DMS 273 treated with DMSO at 0.1 percent for 48 hours (cell line): ENCODE measurements at regions not wholly inside any gene's neighbourhood (a gene's known extent, or its start where the extent isn't known, plus 50 kb on each side); places are given as distances from the start of the nearest gene placed in this dataset.

Source experiments
- DNase-seq: peaks from one replicate; lab custom pipeline; 2025; lab: John Stamatoyannopoulos, UW

- DNase-seq: no peak
Measured at GRCh38 chr13:81791641-81792040, 1450.7 kb upstream of the SPRY2 start.

- DNase-seq: no peak
Measured at GRCh38 chr13:81781471-81781870, 1440.5 kb upstream of the SPRY2 start.

- no peak for DNase-seq
Measured at GRCh38 chr13:81779876-81780275, 1439.0 kb upstream of the SPRY2 start.

- DNase-seq: no peak
Measured at GRCh38 chr13:81778350-81778749, 1437.4 kb upstream of the SPRY2 start.

GRCh38 chr13:81773263-81773662, 1432.3 kb upstream of the SPRY2 start:
- no peak for DNase-seq

- no peak for DNase-seq
Measured at GRCh38 chr13:81771951-81772350, 1431.0 kb upstream of the SPRY2 start.

GRCh38 chr13:81770868-81771505, 1430.1 kb upstream of the SPRY2 start:
- no peak for DNase-seq

GRCh38 chr13:81762449-81762848, 1421.5 kb upstream of the SPRY2 start:
- DNase-seq: no peak

- no peak for DNase-seq
Measured at GRCh38 chr13:81760316-81760715, 1419.4 kb upstream of the SPRY2 start.

- no peak for DNase-seq
Measured at GRCh38 chr13:81757348-81757970, 1416.5 kb upstream of the SPRY2 start.

GRCh38 chr13:81745391-81745790, 1404.5 kb upstream of the SPRY2 start:
- no peak for DNase-seq

- DNase-seq: no peak
Measured at GRCh38 chr13:81738364-81738763, 1397.4 kb upstream of the SPRY2 start.

- no peak for DNase-seq
Measured at GRCh38 chr13:81726037-81726726, 1385.3 kb upstream of the SPRY2 start.

GRCh38 chr13:81722456-81722855, 1381.5 kb upstream of the SPRY2 start:
- no peak for DNase-seq

GRCh38 chr13:81721400-81721799, 1380.5 kb upstream of the SPRY2 start:
- no peak for DNase-seq

GRCh38 chr13:81714513-81714912, 1373.6 kb upstream of the SPRY2 start:
- no peak for DNase-seq

- DNase-seq: no peak
Measured at GRCh38 chr13:81713201-81713600, 1372.3 kb upstream of the SPRY2 start.

- no peak for DNase-seq
Measured at GRCh38 chr13:81697826-81698225, 1356.9 kb upstream of the SPRY2 start.

GRCh38 chr13:81686877-81687276, 1346.0 kb upstream of the SPRY2 start:
- no peak for DNase-seq

GRCh38 chr13:81683521-81683920, 1342.6 kb upstream of the SPRY2 start:
- DNase-seq: no peak

GRCh38 chr13:81682081-81682630, 1341.2 kb upstream of the SPRY2 start:
- no peak for DNase-seq

- no peak for DNase-seq
Measured at GRCh38 chr13:81677857-81678256, 1336.9 kb upstream of the SPRY2 start.

GRCh38 chr13:81676008-81676407, 1335.1 kb upstream of the SPRY2 start:
- DNase-seq: no peak
